Astrocyte (in vitro differentiated cells and primary cell): ENCODE measurements at regions not wholly inside any gene's neighbourhood (a gene's known extent, or its start where the extent isn't known, plus 50 kb on each side); places are given as distances from the start of the nearest gene placed in this dataset.

Experiments
- DNase-seq: peaks from one replicate; pipeline ENCODE4 v3.0.0-alpha.2; 2010; ENCODE audit warnings: low read depth
- FAIRE-seq: peaks from 2 replicates; lab custom pipeline; 2011; peaks lifted over from hg19 to GRCh38; lab: Jason Lieb, UNC
- H2AFZ ChIP-seq: 2 replicates; pipeline ENCODE4 v1.6.0; 2012; ENCODE audit warnings: low read depth, low read length, inconsistent platforms
- H3K27ac ChIP-seq: 2 replicates; pipeline ENCODE4 v1.5.1; 2011; ENCODE audit warnings: low read depth, low read length, inconsistent platforms
- H3K27me3 ChIP-seq: 2 replicates; pipeline ENCODE4 v1.6.0; 2011; ENCODE audit warnings: low read length, inconsistent platforms; ENCODE audit not compliant: insufficient read depth
- H3K36me3 ChIP-seq: 2 replicates; pipeline ENCODE4 v1.5.1; 2011; ENCODE audit warnings: low read length, inconsistent platforms; ENCODE audit not compliant: insufficient read depth
- H3K4me1 ChIP-seq: 2 replicates; pipeline ENCODE4 v1.5.1; 2011; ENCODE audit warnings: low read length, inconsistent platforms; ENCODE audit not compliant: insufficient read depth
- H3K4me2 ChIP-seq: 2 replicates; pipeline ENCODE4 v1.6.0; 2012; ENCODE audit warnings: low read length, inconsistent platforms
- H3K4me3 ChIP-seq: 2 replicates; pipeline ENCODE4 v1.5.1; 2011; ENCODE audit warnings: low read depth, mild to moderate bottlenecking, low read length, inconsistent platforms; ENCODE audit not compliant: insufficient read depth
- H3K79me2 ChIP-seq: 2 replicates; pipeline ENCODE4 v1.6.0; 2012; ENCODE audit warnings: mild to moderate bottlenecking, low read length, inconsistent platforms; ENCODE audit not compliant: insufficient read depth
- H3K9ac ChIP-seq: 2 replicates; pipeline ENCODE4 v1.6.0; 2012; ENCODE audit warnings: mild to moderate bottlenecking, low read length, inconsistent platforms
- H3K9me3 ChIP-seq: 2 replicates; pipeline ENCODE4 v1.5.1; 2012; ENCODE audit warnings: low read depth, mild to moderate bottlenecking, low read length, inconsistent platforms; ENCODE audit not compliant: insufficient read depth
- H4K20me1 ChIP-seq: 2 replicates; pipeline ENCODE4 v1.6.0; 2012; ENCODE audit warnings: low read length, inconsistent platforms; ENCODE audit not compliant: insufficient read depth
- H3K27ac Mint-ChIP-seq: one replicate; pipeline ENCODE4 v1.8.0; 2021; ENCODE audit warnings: mild to moderate bottlenecking, mixed read lengths; ENCODE audit not compliant: unreplicated experiment
- H3K27me3 Mint-ChIP-seq: one replicate; pipeline ENCODE4 v1.8.0; 2021; ENCODE audit warnings: low read depth, mixed read lengths; ENCODE audit not compliant: unreplicated experiment
- H3K36me3 Mint-ChIP-seq: one replicate; pipeline ENCODE4 v1.8.0; 2021; ENCODE audit warnings: low read depth, mixed read lengths; ENCODE audit not compliant: unreplicated experiment
- H3K4me1 Mint-ChIP-seq: one replicate; pipeline ENCODE4 v1.8.0; 2021; ENCODE audit warnings: low read depth, mixed read lengths; ENCODE audit not compliant: unreplicated experiment
- H3K4me3 Mint-ChIP-seq: one replicate; pipeline ENCODE4 v1.8.0; 2021; ENCODE audit warnings: mild to moderate bottlenecking, moderate library complexity, mixed read lengths; ENCODE audit not compliant: unreplicated experiment
- H3K9me3 Mint-ChIP-seq: one replicate; pipeline ENCODE4 v1.8.0; 2021; ENCODE audit warnings: mild to moderate bottlenecking, mixed read lengths; ENCODE audit not compliant: unreplicated experiment
- CTCF ChIP-seq: IDR thresholded peaks from 2 replicates; pipeline ENCODE4 v1.5.1; 2011; ENCODE audit warnings: low read depth, mild to moderate bottlenecking, inconsistent platforms, low read length, moderate library complexity; ENCODE audit not compliant: insufficient read depth
- EZH2 ChIP-seq: IDR thresholded peaks from 2 replicates; pipeline ENCODE4 v1.6.1; 2012; ENCODE audit warnings: mild to moderate bottlenecking, low read length, inconsistent platforms; ENCODE audit not compliant: insufficient read depth

- Mint-ChIP-seq H3K27me3 (no peaks in the 10 kb centered on the region), H3K36me3 (no peaks in the 10 kb centered on the region), H3K4me3 (no peak overlapping the region), H3K9me3 (peaks cover 1% of the 10 kb centered on the region), H3K27ac (no peak overlapping the region), H3K4me1 (peaks cover 35% of the 10 kb centered on the region)
- no peaks in the 10 kb centered on the region for H4K20me1 ChIP-seq
- no peaks in the 10 kb centered on the region for H3K27me3 ChIP-seq
- H3K9me3 ChIP-seq: no peaks in the 10 kb centered on the region
- peaks cover 42% of the 10 kb centered on the region for H3K4me1 ChIP-seq
- peak overlapping the region; percentile 1 for H3K4me3 ChIP-seq
- H2AFZ ChIP-seq: peak overlapping the region; percentile 21
- FAIRE-seq: peak; percentile 13
- peak; percentile 76 for DNase-seq
- H3K9ac ChIP-seq: no peak overlapping the region
- TF ChIP-seq EZH2 (no peak), CTCF (no peak)
- H3K27ac ChIP-seq: peak overlapping the region; percentile 19
- H3K4me2 ChIP-seq: peak overlapping the region; percentile 73
- H3K79me2 ChIP-seq: no peaks in the 10 kb centered on the region
- no peaks in the 10 kb centered on the region for H3K36me3 ChIP-seq
Measured at GRCh38 chr5:74201334-74202081, 439.0 kb downstream of the ENC1 start.

GRCh38 chr5:74200560-74200959 lies 440.0 kb downstream of the ENC1 start:
- H3K27ac ChIP-seq: no peak overlapping the region
- FAIRE-seq: peak; percentile 23

More at GRCh38 chr5:74200560-74200959, 440.0 kb downstream of the ENC1 start:
- DNase-seq: no peak
- no peak overlapping the region for H3K27ac Mint-ChIP-seq
- no peak overlapping the region for H2AFZ ChIP-seq
- H3K9me3 Mint-ChIP-seq: no peaks in the 10 kb centered on the region
- no peaks in the 10 kb centered on the region for H3K79me2 ChIP-seq
- no peaks in the 10 kb centered on the region for H3K27me3 Mint-ChIP-seq
- H3K4me3 ChIP-seq: no peak overlapping the region
- no peak overlapping the region for H3K9ac ChIP-seq
- no peaks in the 10 kb centered on the region for H3K27me3 ChIP-seq
- no peaks in the 10 kb centered on the region for H4K20me1 ChIP-seq
- peak overlapping the region; percentile 73 for H3K4me2 ChIP-seq
- H3K4me1 Mint-ChIP-seq: peaks cover 31% of the 10 kb centered on the region
- peaks cover 33% of the 10 kb centered on the region for H3K4me1 ChIP-seq
- TF ChIP-seq EZH2: no peak
- TF ChIP-seq CTCF: no peak
- no peaks in the 10 kb centered on the region for H3K9me3 ChIP-seq
- no peaks in the 10 kb centered on the region for H3K36me3 ChIP-seq
- H3K36me3 Mint-ChIP-seq: no peaks in the 10 kb centered on the region
- H3K4me3 Mint-ChIP-seq: no peak overlapping the region
